ENCODE measurements at regions not wholly inside any gene's neighbourhood (a gene's known extent, or its start where the extent isn't known, plus 50 kb on each side); places are given as distances from the start of the nearest gene placed in this dataset.
"Not testable (repeated sequence)": the region's sequence is repeated elsewhere in the genome, so short reads cannot be mapped to it uniquely, and the experiment has no call there.

DNA sequence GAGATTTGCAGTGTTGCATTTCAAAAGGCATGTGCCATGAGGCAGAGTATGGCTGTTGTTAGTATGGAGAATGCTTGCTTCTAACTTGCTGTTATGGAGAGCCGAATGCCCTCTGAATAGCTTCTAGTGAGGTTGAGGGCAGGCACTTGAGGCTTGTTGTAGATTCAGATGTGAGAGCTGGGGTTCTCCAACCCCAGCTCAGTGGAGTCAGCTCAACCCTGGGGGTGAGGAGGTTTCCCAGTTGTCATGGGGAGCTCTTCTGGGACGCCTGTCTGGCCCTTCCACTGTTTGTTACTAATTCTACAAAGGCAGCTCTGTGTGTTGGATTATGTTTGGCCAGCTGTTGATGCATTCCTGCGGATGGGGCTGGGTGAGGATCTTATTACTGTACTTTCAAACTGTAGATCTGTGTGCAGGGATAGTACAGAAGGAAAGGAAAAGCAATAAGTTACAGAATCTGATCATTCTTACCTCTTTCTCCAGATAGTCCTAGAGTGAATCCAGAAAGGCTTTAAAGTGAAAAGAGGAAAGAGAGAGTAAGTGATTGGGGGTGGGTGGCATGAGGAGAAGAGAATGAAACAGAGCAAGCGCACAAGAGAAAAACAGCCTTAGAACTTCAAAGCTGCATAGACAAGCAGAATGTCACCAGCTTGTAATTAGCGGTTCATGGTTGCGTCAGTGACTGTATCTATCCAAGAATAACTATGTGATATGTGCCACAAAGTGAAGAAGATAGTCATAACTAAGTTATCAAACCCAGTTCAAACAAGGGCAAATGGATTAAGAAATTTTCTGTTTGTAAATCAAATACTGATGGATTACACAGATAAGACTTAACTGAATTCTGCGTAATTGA, 148.7 kb downstream of the PRL start:
- peak; percentile 7 for DNase-seq (ENCODE audit: low read depth)

DNA sequence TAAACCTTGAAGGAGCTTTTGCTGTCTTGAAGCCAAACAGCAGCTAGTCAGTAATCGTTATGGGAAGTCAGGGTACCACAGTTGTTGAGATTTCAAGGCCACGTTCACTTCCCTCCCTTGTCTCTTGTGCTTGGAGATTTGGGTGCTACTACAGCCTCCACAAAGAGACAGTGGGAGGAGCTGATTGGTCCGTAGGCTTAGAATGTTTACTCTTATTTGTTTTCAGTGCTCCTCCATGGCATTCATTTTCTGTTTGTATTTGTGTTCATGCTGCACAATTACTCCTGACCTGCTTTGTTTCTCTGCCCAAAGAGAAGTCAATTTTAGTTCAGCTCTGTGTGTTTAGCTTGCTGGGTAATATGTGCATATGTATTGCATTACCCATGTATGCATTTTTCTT, 147.7 kb downstream of the PRL start:
- DNase-seq (ENCODE audit: low read depth): no peak

DNA sequence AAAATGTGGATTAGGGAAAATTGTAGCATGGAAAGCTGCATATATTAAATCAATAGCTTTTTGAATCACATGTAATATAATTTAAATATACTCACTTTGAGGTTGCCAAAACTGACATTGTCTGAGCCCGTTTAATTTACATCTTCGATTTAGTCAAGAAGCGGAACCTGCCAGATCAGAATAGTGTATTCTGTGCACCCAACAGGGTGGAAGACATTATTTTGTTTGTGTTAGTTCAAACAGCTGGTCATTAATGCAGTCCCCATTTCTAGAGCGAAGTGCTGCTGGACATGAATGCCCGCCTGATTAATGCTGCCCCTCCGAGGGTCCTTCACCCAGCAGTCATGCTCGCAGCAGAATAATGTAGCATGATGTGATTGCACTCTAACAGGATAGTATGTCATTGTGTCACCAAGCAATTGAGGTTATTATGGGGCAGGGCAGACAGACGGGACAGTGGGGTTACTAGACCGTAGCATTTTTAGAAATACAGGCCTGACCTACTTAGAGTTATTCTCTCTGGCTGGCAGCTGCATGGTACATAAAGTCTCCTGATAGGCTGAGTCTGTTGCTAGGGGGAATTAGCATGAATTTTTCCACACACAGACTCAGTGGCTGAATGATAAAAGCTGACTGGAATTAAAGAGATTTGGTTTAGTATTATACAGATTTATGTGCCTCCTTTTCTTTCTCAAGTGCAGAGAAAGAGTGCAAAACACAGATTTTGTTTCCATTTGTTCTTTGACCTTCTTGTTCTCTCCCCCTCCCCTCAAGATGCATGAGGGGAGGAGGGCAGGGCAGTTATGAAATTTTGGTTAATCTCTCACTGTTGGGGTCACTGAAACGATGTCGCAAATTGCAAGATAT, 147.1 kb downstream of the PRL start:
- DNase-seq (ENCODE audit: low read depth): no peak

DNA sequence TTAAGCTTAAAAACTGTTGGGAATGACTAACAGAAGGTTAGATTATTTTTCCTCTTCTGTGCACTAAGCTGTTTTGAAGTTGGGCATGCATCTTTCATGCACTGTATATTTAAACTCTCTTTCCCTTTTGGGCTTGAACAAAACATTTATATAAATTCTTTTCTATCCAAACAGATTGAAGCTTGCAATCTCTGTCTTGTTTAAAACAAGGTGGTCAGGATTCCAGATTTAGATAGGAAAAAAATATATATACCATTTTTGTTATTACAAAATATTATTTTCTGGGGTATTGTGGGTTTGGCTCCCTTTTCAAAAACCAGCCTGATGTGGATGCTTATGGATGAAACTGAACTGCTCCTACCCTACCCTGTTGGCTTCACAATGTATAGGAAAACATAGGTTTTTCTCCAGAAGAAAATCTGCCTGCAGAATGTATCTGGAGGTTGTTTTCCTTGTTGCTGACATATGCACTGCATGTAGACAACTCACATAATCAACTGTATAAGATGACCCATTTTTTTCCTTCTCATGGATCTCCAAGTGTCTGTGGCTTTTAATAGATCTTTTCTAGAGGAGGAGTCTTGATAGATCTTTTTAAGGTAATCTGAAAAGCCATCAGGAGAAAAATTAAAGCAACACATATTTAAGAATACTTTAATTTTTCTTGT, 146.3 kb downstream of the PRL start:
- no peak for DNase-seq (ENCODE audit: low read depth)

DNA sequence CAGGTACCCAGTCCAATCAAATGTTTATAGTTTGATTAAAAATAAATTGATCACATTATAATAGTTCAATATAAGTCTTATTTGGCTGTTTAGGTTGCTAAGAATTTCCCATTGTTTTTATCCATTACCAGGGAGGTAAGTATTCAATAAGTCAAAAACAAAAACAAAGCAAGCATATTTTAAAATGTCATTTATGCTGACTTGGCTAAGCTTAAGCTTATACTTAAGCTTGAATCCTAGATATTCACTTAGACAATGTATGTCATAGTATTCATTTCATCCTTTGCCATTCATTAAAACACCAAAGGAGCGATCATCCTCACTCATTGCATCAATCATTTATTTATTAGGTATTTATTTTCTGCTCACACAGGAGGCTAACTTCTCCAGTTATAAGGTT, 144.9 kb downstream of the PRL start:
- no peak for DNase-seq (ENCODE audit: low read depth)

DNA sequence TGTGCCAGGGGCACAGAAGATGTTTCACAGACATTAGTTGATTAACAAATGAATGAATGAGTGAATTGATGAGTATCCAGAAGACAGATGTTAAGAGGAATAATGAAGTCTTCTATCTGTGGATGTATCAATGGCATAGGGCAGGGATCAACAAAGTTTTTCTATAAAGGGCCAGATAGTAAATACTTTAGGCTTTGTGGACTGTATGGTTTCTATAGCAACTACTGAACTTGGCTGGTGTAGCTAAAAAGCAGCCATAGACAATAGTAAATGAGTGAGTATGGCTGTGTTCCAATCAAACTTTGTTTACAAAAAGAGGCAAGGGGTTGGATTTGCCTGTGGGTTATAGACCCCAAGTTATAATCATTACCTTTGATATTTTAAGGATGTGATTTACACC, 144.0 kb downstream of the PRL start:
- no peak for DNase-seq (ENCODE audit: low read depth)

DNA sequence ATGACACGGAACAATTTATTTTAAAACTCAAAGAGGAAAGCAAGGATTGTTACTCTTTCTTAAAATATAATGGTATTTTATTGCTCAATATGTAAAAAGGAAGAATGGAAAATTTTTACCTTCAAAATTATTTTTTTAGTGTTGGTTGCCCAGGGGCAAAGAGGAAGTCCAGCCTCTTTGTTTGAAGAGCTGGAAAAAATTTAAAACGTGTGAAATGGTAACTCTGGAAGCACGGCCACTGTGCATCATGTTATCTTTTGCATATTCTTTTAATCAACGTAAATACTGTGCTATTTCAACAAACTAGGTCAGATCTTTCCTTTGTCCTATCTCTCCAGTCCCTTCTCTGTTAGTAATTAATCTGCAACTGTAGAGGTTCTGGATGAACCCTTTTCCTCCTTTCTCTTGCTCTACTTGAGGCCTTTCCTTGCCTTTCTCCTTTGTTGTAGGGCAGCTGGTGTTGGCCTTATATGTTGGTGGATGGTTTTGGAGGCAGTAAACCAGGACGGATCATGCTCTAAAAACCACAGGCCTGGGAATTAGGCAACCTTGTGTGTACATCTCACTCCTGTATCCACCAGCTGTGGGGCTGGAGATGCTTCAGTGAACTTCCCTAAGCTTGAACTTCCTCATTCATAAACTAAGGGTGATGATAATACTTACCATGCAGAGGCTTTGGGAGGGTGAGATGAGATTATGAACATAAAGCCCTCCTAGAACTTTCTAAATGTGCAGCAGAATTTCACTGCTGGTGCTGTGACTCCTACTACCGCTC, 143.3 kb downstream of the PRL start:
- DNase-seq (ENCODE audit: low read depth): no peak

DNA sequence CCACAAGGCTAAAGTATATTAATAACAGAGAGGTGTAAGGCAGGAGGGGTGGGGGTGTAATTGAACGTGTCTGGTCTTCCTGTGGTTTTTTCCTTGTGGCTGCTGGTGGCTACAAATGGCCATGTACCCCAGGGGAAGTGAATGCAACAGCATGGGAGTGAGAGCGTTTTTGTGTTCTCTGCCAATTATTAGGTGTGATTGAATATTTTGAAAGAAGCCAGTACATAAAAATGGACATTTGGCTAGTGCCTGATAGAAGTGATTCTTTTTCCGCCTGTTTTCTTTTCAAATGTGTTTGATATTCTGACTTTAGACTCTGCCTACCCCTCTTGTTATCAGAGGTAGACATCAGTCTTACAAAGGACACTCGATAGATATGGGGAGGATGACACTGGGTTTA, 141.3 kb downstream of the PRL start:
- no peak for DNase-seq (ENCODE audit: low read depth)

DNA sequence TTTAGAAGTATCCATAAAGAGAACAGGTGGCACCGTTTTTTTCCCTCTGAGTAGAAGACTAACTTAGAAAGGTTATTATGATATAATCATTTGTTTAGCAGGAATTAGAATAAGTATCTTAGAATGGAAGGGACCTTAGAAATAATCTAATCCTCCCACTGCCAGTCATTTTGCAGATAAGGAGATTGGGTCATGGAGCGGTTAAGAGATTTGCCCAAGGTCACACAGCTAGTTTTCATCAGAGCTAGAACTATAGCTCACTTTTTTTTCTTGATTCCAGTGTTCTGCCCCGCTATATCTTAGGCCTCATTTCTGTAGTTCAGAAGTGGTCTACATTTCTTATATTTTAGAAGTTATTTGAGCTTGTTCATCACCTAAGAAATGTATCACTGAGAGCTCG, 139.6 kb downstream of the PRL start:
- no peak for DNase-seq (ENCODE audit: low read depth)

- DNase-seq (ENCODE audit: low read depth): no peak
Observed at GRCh38 chr6:22164236-22164635, 132.6 kb downstream of the PRL start.

- DNase-seq (ENCODE audit: low read depth): not testable (repeated sequence)
Observed at GRCh38 chr6:22171006-22171405, 125.8 kb downstream of the PRL start.

DNA sequence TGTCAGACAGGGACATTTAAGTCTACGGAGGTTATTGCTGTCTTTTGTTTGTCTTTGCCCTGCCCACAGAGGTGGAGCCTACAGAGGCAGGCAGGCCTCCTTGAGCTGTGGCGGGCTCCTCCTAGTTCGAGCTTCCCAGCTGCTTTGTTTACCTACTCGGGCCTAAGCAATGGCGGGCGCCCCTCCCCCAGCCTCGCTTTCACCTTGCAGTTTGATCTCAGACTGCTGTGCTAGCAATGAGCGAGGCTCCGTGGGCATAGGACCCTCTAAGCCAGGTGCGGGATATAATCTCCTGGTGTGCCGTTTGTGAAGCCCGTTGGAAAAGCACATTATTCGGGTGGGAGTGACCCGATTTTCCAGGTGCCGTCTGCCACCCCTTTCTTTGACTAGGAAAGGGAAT, 125.0 kb downstream of the PRL start:
- DNase-seq (ENCODE audit: low read depth): not testable (repeated sequence)

- DNase-seq (ENCODE audit: low read depth): no peak
Observed at GRCh38 chr6:22173311-22173710, 123.5 kb downstream of the PRL start.

DNA sequence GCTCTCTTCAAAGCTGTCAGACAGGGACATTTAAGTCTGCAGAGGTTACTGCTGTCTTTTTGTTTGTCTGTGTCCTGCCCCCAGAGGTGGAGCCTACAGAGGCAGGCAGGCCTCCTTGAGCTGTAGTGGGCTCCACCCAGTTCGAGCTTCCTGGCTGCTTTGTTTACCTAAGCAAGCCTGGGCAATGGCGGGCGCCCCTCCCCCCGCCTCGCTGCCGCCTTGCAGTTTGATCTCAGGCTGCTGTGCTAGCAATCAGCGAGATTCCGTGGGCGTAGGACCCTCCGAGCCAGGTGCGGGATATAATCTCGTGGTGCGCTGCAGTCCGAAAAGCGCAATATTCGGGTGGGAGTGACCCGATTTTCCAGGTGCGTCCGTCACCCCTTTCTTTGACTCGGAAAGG, 116.6 kb downstream of the PRL start:
- not testable (repeated sequence) for DNase-seq (ENCODE audit: low read depth)

DNA sequence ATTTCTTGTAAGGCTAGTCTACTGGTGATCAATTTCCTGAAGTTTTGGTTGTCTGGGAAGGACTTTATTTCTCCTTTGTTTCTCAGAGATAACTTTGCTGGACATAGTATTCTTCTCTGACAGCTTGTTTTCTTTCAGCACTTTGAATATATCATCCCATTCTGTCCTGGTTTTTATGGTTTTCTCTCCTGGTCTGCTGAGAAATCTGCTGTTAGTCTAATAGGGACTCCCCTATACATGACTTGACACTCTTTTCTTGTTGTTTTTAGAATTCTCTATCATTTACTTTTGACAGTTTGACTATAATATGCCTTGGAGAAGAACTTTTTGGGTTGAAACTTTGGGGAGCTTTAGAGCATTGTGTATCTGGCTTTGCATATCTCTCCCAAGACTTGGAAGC, 112.5 kb downstream of the PRL start:
- DNase-seq (ENCODE audit: low read depth): no peak

DNA sequence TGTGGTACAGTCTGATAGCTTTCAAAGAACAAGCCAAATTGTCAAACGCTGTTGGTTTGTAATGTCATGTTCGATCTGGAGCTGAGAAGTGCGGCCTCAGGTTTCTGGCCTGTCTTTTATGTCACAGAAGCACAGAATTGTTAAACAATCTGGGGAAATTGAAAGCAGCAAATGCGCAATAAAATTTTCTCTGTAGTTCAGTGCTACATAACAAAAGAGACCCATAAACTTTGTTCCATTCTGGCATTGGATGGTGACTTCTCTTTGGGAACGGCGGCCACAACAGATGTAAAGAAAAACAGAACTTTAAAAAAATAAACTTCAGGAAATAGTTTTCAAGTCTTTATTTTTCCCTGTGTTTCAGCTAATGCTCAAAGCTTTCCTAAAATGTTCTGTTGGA, 106.9 kb downstream of the PRL start:
- no peak for DNase-seq (ENCODE audit: low read depth)

GRCh38 chr6:22194188-22194921, 102.5 kb downstream of the PRL start:
- DNase-seq (ENCODE audit: low read depth): no peak

GRCh38 chr6:22199771-22200170, 97.1 kb downstream of the PRL start:
- DNase-seq (ENCODE audit: low read depth): no peak

GRCh38 chr6:22204153-22204552, 92.7 kb downstream of the PRL start:
- DNase-seq (ENCODE audit: low read depth): no peak

GRCh38 chr6:22205266-22205665, 91.6 kb downstream of the PRL start:
- DNase-seq (ENCODE audit: low read depth): no peak

DNA sequence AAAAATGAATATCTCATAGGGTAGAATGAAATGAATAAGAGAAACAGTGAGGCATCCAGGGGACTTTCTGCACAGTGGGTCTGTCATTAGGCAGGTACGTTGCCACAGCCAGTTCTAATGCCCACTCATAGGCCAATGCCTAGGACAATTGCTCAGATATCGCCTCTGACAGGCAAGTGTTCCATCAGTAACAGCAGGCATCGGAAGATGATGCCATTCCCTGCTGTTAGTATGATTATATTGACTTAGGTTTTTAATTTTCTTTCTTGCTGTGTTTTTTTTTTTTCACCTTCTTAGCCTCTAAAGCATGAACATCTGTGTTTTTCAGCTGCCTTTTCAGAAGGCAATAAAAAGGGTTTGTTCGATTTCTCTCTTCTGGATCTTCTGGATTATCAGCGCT, 90.7 kb downstream of the PRL start:
- no peak for DNase-seq (ENCODE audit: low read depth)
